ENCODE measurements at regions not wholly inside any gene's neighbourhood (a gene's known extent, or its start where the extent isn't known, plus 50 kb on each side); places are given as distances from the start of the nearest gene placed in this dataset.

DNA sequence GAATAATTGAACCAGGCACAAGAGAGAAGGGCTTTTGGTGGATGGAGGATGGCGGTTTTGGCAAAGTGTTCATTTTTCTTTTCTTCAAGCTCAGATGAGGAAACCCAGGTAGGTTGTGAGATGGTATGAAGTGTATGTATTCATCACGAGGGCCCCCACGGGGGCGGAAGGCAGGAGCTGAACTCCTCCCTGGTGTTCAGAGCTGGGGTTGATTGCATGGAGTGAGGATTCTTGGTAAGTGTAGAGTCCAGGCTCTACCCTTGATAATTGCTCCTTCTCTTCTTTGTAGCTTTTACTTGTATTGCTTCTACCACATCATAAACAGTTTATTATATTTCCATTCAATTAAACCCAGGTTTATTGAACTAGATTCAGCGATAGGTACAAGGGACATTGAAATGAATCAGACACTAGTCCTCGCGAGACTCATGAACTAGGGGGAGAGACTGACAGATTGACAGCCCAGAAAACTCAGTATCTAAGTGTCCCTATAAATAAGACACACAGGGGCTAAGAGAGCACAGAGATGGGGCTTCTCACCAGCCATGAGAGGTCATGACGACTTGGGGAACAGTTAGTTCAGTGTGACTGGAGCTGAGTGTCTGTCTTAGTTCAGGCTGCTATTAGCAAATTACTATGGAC, 116.7 kb upstream of the KLF4 start:
- H3K4me2 ChIP-seq: no peak overlapping the region
- H3K27me3 ChIP-seq (ENCODE audit: insufficient read depth, low read depth): no peaks in the 10 kb centered on the region
- no peak overlapping the region for H2AFZ ChIP-seq (ENCODE audit: low read depth)
- H3K9ac ChIP-seq: no peak overlapping the region
- no peaks in the 10 kb centered on the region for H3K36me3 ChIP-seq (ENCODE audit: insufficient read depth)
- H3K4me1 ChIP-seq (ENCODE audit: low read depth, poor library complexity, severe bottlenecking): no peaks in the 10 kb centered on the region
- H3K4me3 ChIP-seq (IDR thresholded peaks at IDR 0.05; ENCODE audit: insufficient read depth, low read depth, low read length): no peak overlapping the region
- H3K79me2 ChIP-seq (ENCODE audit: insufficient read depth, low read depth): no peaks in the 10 kb centered on the region
- H4K20me1 ChIP-seq (ENCODE audit: insufficient read depth): no peaks in the 10 kb centered on the region
- H3K27ac ChIP-seq: no peak overlapping the region
- TF ChIP-seq, protein P1, sequence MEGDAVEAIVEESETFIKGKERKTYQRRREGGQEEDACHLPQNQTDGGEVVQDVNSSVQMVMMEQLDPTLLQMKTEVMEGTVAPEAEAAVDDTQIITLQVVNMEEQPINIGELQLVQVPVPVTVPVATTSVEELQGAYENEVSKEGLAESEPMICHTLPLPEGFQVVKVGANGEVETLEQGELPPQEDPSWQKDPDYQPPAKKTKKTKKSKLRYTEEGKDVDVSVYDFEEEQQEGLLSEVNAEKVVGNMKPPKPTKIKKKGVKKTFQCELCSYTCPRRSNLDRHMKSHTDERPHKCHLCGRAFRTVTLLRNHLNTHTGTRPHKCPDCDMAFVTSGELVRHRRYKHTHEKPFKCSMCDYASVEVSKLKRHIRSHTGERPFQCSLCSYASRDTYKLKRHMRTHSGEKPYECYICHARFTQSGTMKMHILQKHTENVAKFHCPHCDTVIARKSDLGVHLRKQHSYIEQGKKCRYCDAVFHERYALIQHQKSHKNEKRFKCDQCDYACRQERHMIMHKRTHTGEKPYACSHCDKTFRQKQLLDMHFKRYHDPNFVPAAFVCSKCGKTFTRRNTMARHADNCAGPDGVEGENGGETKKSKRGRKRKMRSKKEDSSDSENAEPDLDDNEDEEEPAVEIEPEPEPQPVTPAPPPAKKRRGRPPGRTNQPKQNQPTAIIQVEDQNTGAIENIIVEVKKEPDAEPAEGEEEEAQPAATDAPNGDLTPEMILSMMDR (conservative IDR thresholded peaks at IDR 0.05; ENCODE audit: low read depth, low read length): no peak

GRCh38 chr9:107605041-107605440, 115.5 kb upstream of the KLF4 start:
- no peaks in the 10 kb centered on the region for H4K20me1 ChIP-seq (ENCODE audit: insufficient read depth)
- no peaks in the 10 kb centered on the region for H3K79me2 ChIP-seq (ENCODE audit: insufficient read depth, low read depth)
- H3K4me3 ChIP-seq (IDR thresholded peaks at IDR 0.05; ENCODE audit: insufficient read depth, low read depth, low read length): no peak overlapping the region
- H3K36me3 ChIP-seq (ENCODE audit: insufficient read depth): no peaks in the 10 kb centered on the region
- no peak overlapping the region for H3K27ac ChIP-seq
- no peak overlapping the region for H2AFZ ChIP-seq (ENCODE audit: low read depth)
- no peaks in the 10 kb centered on the region for H3K4me1 ChIP-seq (ENCODE audit: low read depth, poor library complexity, severe bottlenecking)
- TF ChIP-seq, protein P1 (conservative IDR thresholded peaks at IDR 0.05; ENCODE audit: low read depth, low read length): no peak
- no peaks in the 10 kb centered on the region for H3K27me3 ChIP-seq (ENCODE audit: insufficient read depth, low read depth)
- no peak overlapping the region for H3K9ac ChIP-seq
- H3K4me2 ChIP-seq: no peak overlapping the region

- TF ChIP-seq, protein P1 (conservative IDR thresholded peaks at IDR 0.05; ENCODE audit: low read depth, low read length): no peak
- no peaks in the 10 kb centered on the region for H4K20me1 ChIP-seq (ENCODE audit: insufficient read depth)
- no peaks in the 10 kb centered on the region for H3K79me2 ChIP-seq (ENCODE audit: insufficient read depth, low read depth)
- H3K36me3 ChIP-seq (ENCODE audit: insufficient read depth): no peaks in the 10 kb centered on the region
- H3K9ac ChIP-seq: no peak overlapping the region
- no peaks in the 10 kb centered on the region for H3K27me3 ChIP-seq (ENCODE audit: insufficient read depth, low read depth)
- no peak overlapping the region for H3K4me3 ChIP-seq (IDR thresholded peaks at IDR 0.05; ENCODE audit: insufficient read depth, low read depth, low read length)
- H3K27ac ChIP-seq: no peak overlapping the region
- no peaks in the 10 kb centered on the region for H3K4me1 ChIP-seq (ENCODE audit: low read depth, poor library complexity, severe bottlenecking)
- no peak overlapping the region for H3K4me2 ChIP-seq
- H2AFZ ChIP-seq (ENCODE audit: low read depth): no peak overlapping the region
These were observed 113.7 kb upstream of the KLF4 start for GRCh38 chr9:107603281-107603680.

- no peak overlapping the region for H3K27ac ChIP-seq
- H3K4me2 ChIP-seq: no peak overlapping the region
- no peak overlapping the region for H3K4me3 ChIP-seq (IDR thresholded peaks at IDR 0.05; ENCODE audit: insufficient read depth, low read depth, low read length)
- no peaks in the 10 kb centered on the region for H3K36me3 ChIP-seq (ENCODE audit: insufficient read depth)
- H4K20me1 ChIP-seq (ENCODE audit: insufficient read depth): no peaks in the 10 kb centered on the region
- no peaks in the 10 kb centered on the region for H3K27me3 ChIP-seq (ENCODE audit: insufficient read depth, low read depth)
- no peak overlapping the region for H2AFZ ChIP-seq (ENCODE audit: low read depth)
- no peaks in the 10 kb centered on the region for H3K4me1 ChIP-seq (ENCODE audit: low read depth, poor library complexity, severe bottlenecking)
- H3K79me2 ChIP-seq (ENCODE audit: insufficient read depth, low read depth): no peaks in the 10 kb centered on the region
- no peak overlapping the region for H3K9ac ChIP-seq
- TF ChIP-seq, protein P1 (conservative IDR thresholded peaks at IDR 0.05; ENCODE audit: low read depth, low read length): no peak
These were observed 110.5 kb upstream of the KLF4 start for GRCh38 chr9:107600060-107600573.

Measured in KMS-11 (cell line).